Caco-2 (cell line): ENCODE measurements at regions not wholly inside any gene's neighbourhood (a gene's known extent, or its start where the extent isn't known, plus 50 kb on each side); places are given as distances from the start of the nearest gene placed in this dataset.

Source experiments
- BruUV-seq: library from RNA; stranded (reverse); fragments of 400-500 nt; replicated peaks from 2 replicates; lab custom pipeline; 2021; lab: Mats Ljungman, UMichigan
- CTCF ChIA-PET: fragments of 300-600 bp; sonication (Branson Sonifier 250); formaldehyde crosslinking; loops from one replicate; lab custom pipeline; 2022; ENCODE audit warnings: antibody characterized with exemption; lab: Charles Lee
- POLR2A ChIA-PET: fragments of 300-600 bp; sonication (Branson Sonifier 250); formaldehyde crosslinking; loops from one replicate; lab custom pipeline; 2022; ENCODE audit warnings: antibody characterized with exemption; lab: Charles Lee
- DNase-seq, 2 experiments: peaks; one replicate each; pipeline versions ENCODE4 v3.0.0 to v3.0.0-alpha.2; 2020 to 2022
- H3K27me3 ChIP-seq: replicated peaks from 2 replicates; pipeline ENCODE4 v1.6.0; 2011; ENCODE audit warnings: low read length; ENCODE audit not compliant: control insufficient read depth, insufficient read depth
- H3K36me3 ChIP-seq: 2 replicates; pipeline ENCODE4 v1.5.1; 2011; ENCODE audit warnings: low read length; ENCODE audit not compliant: control insufficient read depth, insufficient read depth
- H3K4me1 ChIP-seq: fragments of 250-450 bp; sonication (Bioruptor Pico); 2 replicates; pipeline ENCODE4 v1.5.1; 2020; ENCODE audit warnings: mild to moderate bottlenecking
- H3K4me3 ChIP-seq: 2 replicates; pipeline ENCODE4 v1.5.1; 2011; ENCODE audit warnings: low read depth, mild to moderate bottlenecking, control low read depth, low read length
- H3K9me3 ChIP-seq: fragments of 250-450 bp; sonication (Bioruptor Pico); 2 replicates; pipeline ENCODE4 v1.5.1; 2020; ENCODE audit warnings: mild to moderate bottlenecking, moderate library complexity
- H3K27ac Mint-ChIP-seq: one replicate; pipeline ENCODE4 v1.8.0; 2022; ENCODE audit warnings: mixed read lengths; ENCODE audit not compliant: unreplicated experiment
- H3K27me3 Mint-ChIP-seq: one replicate; pipeline ENCODE4 v1.8.0; 2022; ENCODE audit warnings: mixed read lengths; ENCODE audit not compliant: insufficient read depth, unreplicated experiment
- H3K36me3 Mint-ChIP-seq: one replicate; pipeline ENCODE4 v1.8.0; 2022; ENCODE audit warnings: mild to moderate bottlenecking, mixed read lengths; ENCODE audit not compliant: insufficient read depth, unreplicated experiment
- H3K4me1 Mint-ChIP-seq: one replicate; pipeline ENCODE4 v1.8.0; 2022; ENCODE audit warnings: low read depth, mixed read lengths; ENCODE audit not compliant: unreplicated experiment
- H3K4me3 Mint-ChIP-seq: one replicate; pipeline ENCODE4 v1.8.0; 2022; ENCODE audit warnings: mild to moderate bottlenecking, moderate library complexity, mixed read lengths; ENCODE audit not compliant: unreplicated experiment
- H3K9me3 Mint-ChIP-seq: one replicate; pipeline ENCODE4 v1.8.0; 2022; ENCODE audit warnings: mixed read lengths; ENCODE audit not compliant: unreplicated experiment
- intact Hi-C: fragments of 100-400 bp; cut with micrococcal nuclease; formaldehyde crosslinking; loops from one replicate; pipeline ENCODE4 v1.10.0; 2022; ENCODE audit not compliant: unreplicated experiment
- TF ChIP-seq, protein P1 (sequence below), 2 experiments: fragments of 200-600 bp in 1 of 2; IDR thresholded peaks; 1 replicate in 1 of 2; 2 replicates in 1 of 2; pipeline versions ENCODE4 v1.5.1 to v1.8.0; 2011 to 2022; ENCODE audit warnings: antibody characterized with exemption in 1 of 2, control low read depth in 1 of 2, inconsistent platforms in 1 of 2, low read depth in 1 of 2, low read length in 1 of 2, mild to moderate bottlenecking in 1 of 2, moderate library complexity in 1 of 2; ENCODE audit not compliant: insufficient read depth in 1 of 2, severe bottlenecking in 1 of 2, unreplicated experiment in 1 of 2

DNA sequence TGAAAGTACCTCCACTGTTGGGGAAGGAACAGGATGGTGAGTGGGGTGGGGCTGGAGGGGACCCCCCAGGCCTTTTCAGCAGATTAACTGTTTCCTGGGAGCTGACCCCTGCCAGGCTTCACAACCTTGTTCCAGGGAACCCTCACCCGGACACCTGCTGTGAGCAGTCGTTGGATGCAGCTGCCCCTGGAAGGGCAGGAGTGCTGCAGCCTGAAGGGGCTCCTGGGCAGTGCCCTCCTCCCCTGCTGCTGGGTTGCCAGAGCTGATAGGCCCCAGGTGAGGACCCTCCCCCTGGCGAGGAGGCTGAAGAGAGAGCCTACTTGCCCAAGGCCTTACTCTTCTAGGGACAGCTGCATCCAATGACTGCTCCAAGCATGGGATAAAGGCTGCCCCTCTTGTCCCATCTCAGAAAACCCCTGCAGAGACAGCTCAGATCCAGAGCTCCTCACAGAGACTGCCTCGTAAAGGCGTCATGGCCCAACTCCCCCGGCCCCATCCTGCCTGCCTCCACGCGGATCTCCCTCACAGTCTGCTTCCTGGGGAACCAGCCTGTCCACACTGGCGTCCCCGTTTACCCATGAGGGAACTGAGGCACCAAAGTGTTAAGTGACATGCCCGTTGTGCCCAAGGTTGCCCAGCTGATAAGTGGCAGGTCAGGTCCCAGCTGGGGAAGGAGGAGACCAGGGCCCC is 193.4 kb upstream of the LINGO1 start:
- intact Hi-C loops = no loop called here
- H3K36me3 ChIP-seq = no peaks in the 10 kb centered on the region
- POLR2A ChIA-PET = no interaction called here
- CTCF ChIA-PET = no interaction called here
- Mint-ChIP-seq H3K4me1 (no peaks in the 10 kb centered on the region), H3K27me3 (peaks cover 17% of the 10 kb centered on the region), H3K36me3 (no peaks in the 10 kb centered on the region), H3K27ac (no peak overlapping the region), H3K4me3 (no peak overlapping the region), H3K9me3 (no peaks in the 10 kb centered on the region)
- no peaks in the 10 kb centered on the region; the same call in 1 of the 2 replicates for H3K27me3 ChIP-seq
- no peak for DNase-seq
- no peaks in the 10 kb centered on the region for H3K9me3 ChIP-seq
- TF ChIP-seq, protein P1, sequence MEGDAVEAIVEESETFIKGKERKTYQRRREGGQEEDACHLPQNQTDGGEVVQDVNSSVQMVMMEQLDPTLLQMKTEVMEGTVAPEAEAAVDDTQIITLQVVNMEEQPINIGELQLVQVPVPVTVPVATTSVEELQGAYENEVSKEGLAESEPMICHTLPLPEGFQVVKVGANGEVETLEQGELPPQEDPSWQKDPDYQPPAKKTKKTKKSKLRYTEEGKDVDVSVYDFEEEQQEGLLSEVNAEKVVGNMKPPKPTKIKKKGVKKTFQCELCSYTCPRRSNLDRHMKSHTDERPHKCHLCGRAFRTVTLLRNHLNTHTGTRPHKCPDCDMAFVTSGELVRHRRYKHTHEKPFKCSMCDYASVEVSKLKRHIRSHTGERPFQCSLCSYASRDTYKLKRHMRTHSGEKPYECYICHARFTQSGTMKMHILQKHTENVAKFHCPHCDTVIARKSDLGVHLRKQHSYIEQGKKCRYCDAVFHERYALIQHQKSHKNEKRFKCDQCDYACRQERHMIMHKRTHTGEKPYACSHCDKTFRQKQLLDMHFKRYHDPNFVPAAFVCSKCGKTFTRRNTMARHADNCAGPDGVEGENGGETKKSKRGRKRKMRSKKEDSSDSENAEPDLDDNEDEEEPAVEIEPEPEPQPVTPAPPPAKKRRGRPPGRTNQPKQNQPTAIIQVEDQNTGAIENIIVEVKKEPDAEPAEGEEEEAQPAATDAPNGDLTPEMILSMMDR (IDR thresholded peaks at IDR 0.05; ENCODE audit: insufficient read depth in 1 of 2, low read depth in 1 of 2, low read length in 1 of 2, severe bottlenecking in 1 of 2, unreplicated experiment in 1 of 2) = no peak
- BruUV-seq = no TSS peak
- H3K4me1 ChIP-seq = no peaks in the 10 kb centered on the region
- H3K4me3 ChIP-seq = no peak overlapping the region

DNA sequence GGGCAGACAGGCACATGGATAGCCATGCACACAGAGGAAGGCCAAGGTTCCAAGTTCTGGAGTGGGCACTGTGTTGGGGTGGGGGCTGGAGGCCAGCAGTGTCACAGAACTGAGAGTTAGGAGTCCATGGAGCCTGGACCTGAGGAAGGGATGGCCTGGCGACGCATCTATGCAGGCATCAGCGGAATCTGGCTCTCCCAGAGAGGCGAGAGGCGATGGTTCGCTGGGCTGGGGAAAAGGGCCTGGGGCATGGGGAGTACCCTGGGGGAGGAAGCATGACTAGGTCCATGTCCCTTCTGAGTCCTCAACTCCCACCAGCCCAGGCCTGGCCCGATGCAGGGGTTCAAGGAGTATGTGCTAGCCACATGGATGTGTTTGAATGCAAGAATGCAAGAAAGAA is 192.8 kb upstream of the LINGO1 start:
- no peaks in the 10 kb centered on the region for H3K36me3 Mint-ChIP-seq
- no peak for DNase-seq
- no TSS peak for BruUV-seq
- ChIA-PET POLR2A (no interaction called here), CTCF (no interaction called here)
- H3K4me3 Mint-ChIP-seq = no peak overlapping the region
- H3K9me3 Mint-ChIP-seq = no peaks in the 10 kb centered on the region
- TF ChIP-seq, protein P1 (IDR thresholded peaks at IDR 0.05; ENCODE audit: insufficient read depth in 1 of 2, low read depth in 1 of 2, low read length in 1 of 2, severe bottlenecking in 1 of 2, unreplicated experiment in 1 of 2) = no peak
- no peaks in the 10 kb centered on the region for H3K4me1 Mint-ChIP-seq
- H3K27me3 ChIP-seq = peaks cover under 1% of the 10 kb centered on the region
- no peaks in the 10 kb centered on the region for H3K9me3 ChIP-seq
- H3K4me1 ChIP-seq = no peaks in the 10 kb centered on the region
- intact Hi-C loops = no loop called here
- H3K27ac Mint-ChIP-seq = no peak overlapping the region
- H3K27me3 Mint-ChIP-seq = peaks cover 20% of the 10 kb centered on the region
- no peak overlapping the region for H3K4me3 ChIP-seq
- H3K36me3 ChIP-seq = no peaks in the 10 kb centered on the region

DNA sequence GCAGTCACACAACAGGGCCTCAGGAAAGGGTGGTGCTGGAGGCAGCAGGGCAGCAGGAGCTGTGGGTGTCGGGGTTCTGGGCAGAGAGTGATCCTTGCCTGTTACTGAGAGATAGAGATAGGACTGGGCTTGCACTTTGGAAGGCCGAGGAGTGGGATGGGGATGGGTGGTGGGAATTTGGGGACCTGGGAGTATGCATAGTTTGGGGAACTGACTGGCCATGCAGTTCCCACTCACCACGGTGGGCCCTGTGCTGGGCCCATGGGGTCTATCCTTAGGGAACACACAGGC is 192.5 kb upstream of the LINGO1 start:
- POLR2A ChIA-PET = no interaction called here
- TF ChIP-seq, protein P1 (IDR thresholded peaks at IDR 0.05; ENCODE audit: insufficient read depth in 1 of 2, low read depth in 1 of 2, low read length in 1 of 2, severe bottlenecking in 1 of 2, unreplicated experiment in 1 of 2) = no peak
- no peak for DNase-seq
- H3K9me3 Mint-ChIP-seq = no peaks in the 10 kb centered on the region
- Histone ChIP-seq H3K36me3 (no peaks in the 10 kb centered on the region), H3K9me3 (no peaks in the 10 kb centered on the region), H3K4me1 (0 out of 2 replicates have a peak, but pooled peaks cover under 1% of the 10 kb centered on the region), H3K4me3 (no peak overlapping the region), H3K27me3 (peaks cover 3% of the 10 kb centered on the region)
- no TSS peak for BruUV-seq
- CTCF ChIA-PET = interaction anchor here (0.8 kb wide), 1 partner anchor 192 kb away, joined by 3 read pairs; no protein-coding TSS in a partner anchor
- no peak overlapping the region for H3K4me3 Mint-ChIP-seq
- no peaks in the 10 kb centered on the region for H3K36me3 Mint-ChIP-seq
- intact Hi-C loops = no loop called here
- peaks cover 23% of the 10 kb centered on the region for H3K27me3 Mint-ChIP-seq
- no peak overlapping the region for H3K27ac Mint-ChIP-seq
- no peaks in the 10 kb centered on the region for H3K4me1 Mint-ChIP-seq
